ELF-1 (cell line): ENCODE measurements at regions not wholly inside any gene's neighbourhood (a gene's known extent, or its start where the extent isn't known, plus 50 kb on each side); places are given as distances from the start of the nearest gene placed in this dataset.
A peak's percentile ranks its signal among the peaks of the same experiment; 100 is the strongest.

Experiments
- DNase-seq: peaks from one replicate; pipeline ENCODE4 v3.0.0-alpha.2; 2016; ENCODE audit warnings: low read depth, low spot score

DNA sequence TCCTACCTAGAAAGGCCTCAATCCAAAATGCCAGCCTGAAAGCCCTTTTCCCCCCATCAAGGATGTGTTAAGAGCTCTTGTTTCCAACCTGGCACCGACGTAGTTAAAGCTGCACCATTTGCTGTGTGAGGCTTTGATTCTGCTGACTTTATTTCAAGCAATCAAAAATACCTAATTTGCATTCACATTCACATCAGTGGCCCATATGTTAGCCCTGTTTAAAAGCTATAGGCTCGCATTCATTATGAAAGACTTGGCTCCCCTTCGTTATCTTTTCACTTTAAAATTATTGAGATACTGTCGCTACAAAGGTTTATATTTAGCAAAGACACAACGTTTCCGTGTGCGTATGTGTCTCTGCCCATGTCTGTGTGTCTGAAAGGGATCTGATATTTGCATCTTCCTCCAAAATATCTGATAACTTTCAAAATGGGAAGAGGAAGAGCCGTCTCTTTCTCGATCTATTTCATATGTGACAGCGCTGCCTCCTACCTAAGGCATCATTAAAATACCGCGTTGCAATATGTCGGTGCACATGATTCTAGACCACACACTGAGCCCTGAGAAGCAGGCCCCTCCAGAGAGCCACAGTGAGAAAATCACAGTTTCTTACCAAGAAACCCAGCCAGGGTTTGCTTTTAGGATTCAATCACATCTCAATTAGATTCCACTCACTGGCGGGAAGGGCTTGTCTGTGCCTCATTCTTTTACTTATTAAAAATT lies 57.1 kb upstream of the ITPRID1 start:
- DNase-seq = no peak

DNA sequence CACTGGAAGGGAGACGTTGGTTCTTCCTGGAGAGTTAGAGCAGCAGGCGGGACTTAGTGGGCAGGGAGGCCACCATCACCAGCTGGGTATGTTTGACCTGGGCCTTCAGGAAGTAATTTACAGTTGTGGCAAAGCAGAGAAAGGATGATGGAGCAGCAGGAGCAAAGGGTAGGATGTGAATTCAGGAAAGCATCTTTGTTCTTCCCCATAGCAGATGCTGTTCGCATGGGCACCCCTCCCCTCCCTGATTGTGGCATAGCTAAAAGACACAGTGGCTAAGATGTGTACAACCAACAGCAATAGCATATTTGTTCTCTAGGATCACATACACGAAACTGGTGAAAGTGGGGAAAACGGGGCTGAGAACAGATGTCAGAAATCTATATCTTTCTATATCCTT lies 56.3 kb upstream of the ITPRID1 start:
- no peak for DNase-seq

DNA sequence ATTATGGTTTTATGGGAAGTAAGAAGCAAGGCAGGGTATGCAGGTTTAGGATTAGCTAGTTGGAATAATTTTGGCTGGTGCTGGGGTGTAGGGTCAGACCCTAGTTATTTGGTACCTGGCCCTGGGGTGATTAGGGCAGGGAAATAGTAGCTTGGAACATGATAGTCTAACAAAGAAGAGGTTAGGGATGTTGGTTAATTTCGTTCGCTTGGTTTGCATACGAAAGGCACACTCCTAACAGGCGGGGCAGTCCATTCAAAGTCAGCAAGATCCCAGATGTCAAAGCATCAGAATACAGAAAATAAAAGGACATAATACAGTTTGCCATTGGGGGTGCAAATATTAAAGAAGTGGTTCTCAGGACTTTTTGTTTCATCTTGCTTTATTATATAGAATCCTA lies 55.7 kb upstream of the ITPRID1 start:
- DNase-seq = peak; percentile 26

DNA sequence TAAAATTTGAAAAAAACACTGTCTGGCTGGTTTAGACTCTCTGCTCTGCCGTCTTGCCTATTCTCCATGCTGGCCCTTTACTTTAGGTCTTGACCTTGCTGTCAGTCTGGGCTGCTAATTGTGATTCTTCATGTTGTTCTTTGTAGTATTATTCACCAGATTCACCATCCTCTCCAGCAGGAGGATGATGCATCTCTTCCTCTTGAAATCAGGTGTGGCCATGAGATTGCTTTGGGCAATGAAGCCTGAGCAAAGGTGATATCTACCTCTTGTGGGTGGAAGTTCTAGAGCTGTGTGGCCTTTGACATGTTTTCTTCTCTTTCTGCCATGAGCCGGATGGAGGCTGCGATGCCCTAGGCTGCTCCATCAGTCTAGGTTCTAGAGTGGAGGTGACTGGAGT lies 51.3 kb upstream of the ITPRID1 start:
- DNase-seq = no peak
